ENCODE measurements at regions not wholly inside any gene's neighbourhood (a gene's known extent, or its start where the extent isn't known, plus 50 kb on each side); places are given as distances from the start of the nearest gene placed in this dataset.

- Histone ChIP-seq H3K27me3 (replicated peaks; ENCODE audit: control insufficient read depth, insufficient read depth, low read length) (no peaks in the 10 kb centered on the region), H3K4me3 (ENCODE audit: low read depth, low read length) (no peak overlapping the region), H3K36me3 (ENCODE audit: control insufficient read depth, insufficient read depth, low read length) (no peaks in the 10 kb centered on the region), H3K9me3 (no peaks in the 10 kb centered on the region), H3K4me1 (no peaks in the 10 kb centered on the region)
- no peaks in the 10 kb centered on the region for H3K36me3 Mint-ChIP-seq (ENCODE audit: insufficient read depth, unreplicated experiment)
- intact Hi-C loops (cut with micrococcal nuclease; ENCODE audit: unreplicated experiment), result no loop called here
- CTCF ChIA-PET, result no interaction called here
- no peak for DNase-seq
- BruUV-seq (replicated peaks), result no TSS peak
- H3K4me3 Mint-ChIP-seq (ENCODE audit: unreplicated experiment), result no peak overlapping the region
- H3K27me3 Mint-ChIP-seq (ENCODE audit: insufficient read depth, unreplicated experiment), result peaks cover 21% of the 10 kb centered on the region
- H3K27ac Mint-ChIP-seq (ENCODE audit: unreplicated experiment), result no peak overlapping the region
- POLR2A ChIA-PET, result no interaction called here
- no peaks in the 10 kb centered on the region for H3K4me1 Mint-ChIP-seq (ENCODE audit: low read depth, unreplicated experiment)
- no peak for TF ChIP-seq CTCF (IDR thresholded peaks at IDR 0.05; ENCODE audit: insufficient read depth in 1 of 2, low read depth in 1 of 2, low read length in 1 of 2, severe bottlenecking in 1 of 2, unreplicated experiment in 1 of 2)
- H3K9me3 Mint-ChIP-seq (ENCODE audit: unreplicated experiment), result peaks cover 10% of the 10 kb centered on the region
Measured at GRCh38 chr10:131537281-131537680, 225.8 kb upstream of the TCERG1L start.

GRCh38 chr10:131544495-131544894 is 233.0 kb upstream of the TCERG1L start:
- CTCF ChIA-PET, result no interaction called here
- POLR2A ChIA-PET, result no interaction called here
- no peak for TF ChIP-seq CTCF (IDR thresholded peaks at IDR 0.05; ENCODE audit: insufficient read depth in 1 of 2, low read depth in 1 of 2, low read length in 1 of 2, severe bottlenecking in 1 of 2, unreplicated experiment in 1 of 2)
- no peaks in the 10 kb centered on the region for H3K4me1 ChIP-seq
- no peak overlapping the region for H3K4me3 ChIP-seq (ENCODE audit: low read depth, low read length)
- intact Hi-C loops (cut with micrococcal nuclease; ENCODE audit: unreplicated experiment), result no loop called here
- H3K9me3 ChIP-seq, result no peaks in the 10 kb centered on the region
- H3K9me3 Mint-ChIP-seq (ENCODE audit: unreplicated experiment), result peaks cover 10% of the 10 kb centered on the region
- H3K27me3 Mint-ChIP-seq (ENCODE audit: insufficient read depth, unreplicated experiment), result peaks cover 15% of the 10 kb centered on the region
- H3K4me3 Mint-ChIP-seq (ENCODE audit: unreplicated experiment), result no peak overlapping the region
- no peaks in the 10 kb centered on the region for H3K4me1 Mint-ChIP-seq (ENCODE audit: low read depth, unreplicated experiment)
- H3K27me3 ChIP-seq (replicated peaks; ENCODE audit: control insufficient read depth, insufficient read depth, low read length), result no peaks in the 10 kb centered on the region; the same call in 1 of the 2 replicates
- no peak overlapping the region for H3K27ac Mint-ChIP-seq (ENCODE audit: unreplicated experiment)
- no peak for DNase-seq
- no peaks in the 10 kb centered on the region for H3K36me3 ChIP-seq (ENCODE audit: control insufficient read depth, insufficient read depth, low read length)
- no TSS peak for BruUV-seq (replicated peaks)
- no peaks in the 10 kb centered on the region for H3K36me3 Mint-ChIP-seq (ENCODE audit: insufficient read depth, unreplicated experiment)

- no peak for DNase-seq
- Histone ChIP-seq H3K4me1 (no peaks in the 10 kb centered on the region), H3K9me3 (no peaks in the 10 kb centered on the region), H3K27me3 (replicated peaks; ENCODE audit: control insufficient read depth, insufficient read depth, low read length) (no peaks in the 10 kb centered on the region; the same call in 1 of the 2 replicates), H3K36me3 (ENCODE audit: control insufficient read depth, insufficient read depth, low read length) (no peaks in the 10 kb centered on the region), H3K4me3 (ENCODE audit: low read depth, low read length) (no peak overlapping the region)
- Mint-ChIP-seq H3K27ac (ENCODE audit: unreplicated experiment) (no peak overlapping the region), H3K4me1 (ENCODE audit: low read depth, unreplicated experiment) (no peaks in the 10 kb centered on the region), H3K36me3 (ENCODE audit: insufficient read depth, unreplicated experiment) (no peaks in the 10 kb centered on the region), H3K27me3 (ENCODE audit: insufficient read depth, unreplicated experiment) (peaks cover 8% of the 10 kb centered on the region), H3K4me3 (ENCODE audit: unreplicated experiment) (no peak overlapping the region), H3K9me3 (ENCODE audit: unreplicated experiment) (no peaks in the 10 kb centered on the region)
- TF ChIP-seq CTCF (IDR thresholded peaks at IDR 0.05; ENCODE audit: insufficient read depth in 1 of 2, low read depth in 1 of 2, low read length in 1 of 2, severe bottlenecking in 1 of 2, unreplicated experiment in 1 of 2), result no peak
- CTCF ChIA-PET, result no interaction called here
- BruUV-seq (replicated peaks), result no TSS peak
- POLR2A ChIA-PET, result no interaction called here
- intact Hi-C loops (cut with micrococcal nuclease; ENCODE audit: unreplicated experiment), result no loop called here
Measured at GRCh38 chr10:131546086-131546810, 234.7 kb upstream of the TCERG1L start.

Data from Caco-2 (cell line).